ENCODE measurements at regions not wholly inside any gene's neighbourhood (a gene's known extent, or its start where the extent isn't known, plus 50 kb on each side); places are given as distances from the start of the nearest gene placed in this dataset.

- H3K56ac ChIP-seq (ENCODE audit: extremely low read depth, insufficient read depth, low read length), result no peak overlapping the region
- H4K8ac ChIP-seq (ENCODE audit: low read depth in 2 of 2, low read length in 2 of 2), result no peak overlapping the region
- intact Hi-C loops (cut with micrococcal nuclease), result no loop called here
- H4K91ac ChIP-seq (ENCODE audit: insufficient read depth, low read depth, low read length), result no peak overlapping the region
- H3K79me1 ChIP-seq (ENCODE audit: low read depth in 1 of 2, low read length in 2 of 2), result no peaks in the 10 kb centered on the region
- H2BK120ac ChIP-seq (ENCODE audit: low read depth, low read length), result no peak overlapping the region
- ChIA-PET POLR2A (ENCODE audit: unreplicated experiment) (no interaction called here), CTCF (no interaction called here)
- no peak overlapping the region for H2BK5ac ChIP-seq (ENCODE audit: low read depth, low read length, poor library complexity, severe bottlenecking)
- no peak overlapping the region for H2AK5ac ChIP-seq (ENCODE audit: low read depth, low read length)
- no peak overlapping the region for H3K4me3 ChIP-seq (ENCODE audit: insufficient read depth, low read depth, low read length)
- no peaks in the 10 kb centered on the region for H3K27me3 ChIP-seq (ENCODE audit: control insufficient read depth, insufficient read depth, low read length)
- H2BK15ac ChIP-seq (ENCODE audit: low read depth, low read length), result no peak overlapping the region
- no peak overlapping the region for H3K4ac ChIP-seq (ENCODE audit: low read depth, low read length)
- H3K23ac ChIP-seq (ENCODE audit: low read depth, low read length), result no peak overlapping the region
- no peak overlapping the region for H2AK9ac ChIP-seq (replicated peaks; ENCODE audit: low read depth, low read length, poor library complexity)
- no peak overlapping the region for H3K14ac ChIP-seq (replicated peaks; ENCODE audit: low read depth, low read length)
- no peak overlapping the region for H3K4me2 ChIP-seq (ENCODE audit: low read depth, low read length)
- H3K9me1 ChIP-seq (ENCODE audit: insufficient read depth, low read length), result no peaks in the 10 kb centered on the region
- no peak overlapping the region for H3K18ac ChIP-seq (ENCODE audit: low read depth, low read length)
- no peak for ATAC-seq (ENCODE audit: low read depth)
- H3K36me3 ChIP-seq (ENCODE audit: control insufficient read depth, insufficient read depth, low read length), result no peaks in the 10 kb centered on the region
- TF ChIP-seq FOS (IDR thresholded peaks at IDR 0.05; ENCODE audit: low read depth, low read length) (no peak), CHD1 (IDR thresholded peaks at IDR 0.05; ENCODE audit: low read depth, low read length) (no peak), CEBPB (IDR thresholded peaks at IDR 0.05; ENCODE audit: low read depth, low read length) (no peak), RCOR1 (IDR thresholded peaks at IDR 0.05; ENCODE audit: insufficient replicate concordance, low read length) (no peak), POLR2A (IDR thresholded peaks at IDR 0.05; ENCODE audit: low read depth, low read length) (no peak), USF2 (IDR thresholded peaks at IDR 0.05; ENCODE audit: low read depth, low read length) (no peak), NFE2L2 (IDR thresholded peaks at IDR 0.05; ENCODE audit: low read depth, low read length) (no peak), RFX5 (IDR thresholded peaks at IDR 0.05; ENCODE audit: low read depth, low read length) (no peak), RAD21 (IDR thresholded peaks at IDR 0.05; ENCODE audit: low read length) (no peak)
- TF ChIP-seq, protein P1, sequence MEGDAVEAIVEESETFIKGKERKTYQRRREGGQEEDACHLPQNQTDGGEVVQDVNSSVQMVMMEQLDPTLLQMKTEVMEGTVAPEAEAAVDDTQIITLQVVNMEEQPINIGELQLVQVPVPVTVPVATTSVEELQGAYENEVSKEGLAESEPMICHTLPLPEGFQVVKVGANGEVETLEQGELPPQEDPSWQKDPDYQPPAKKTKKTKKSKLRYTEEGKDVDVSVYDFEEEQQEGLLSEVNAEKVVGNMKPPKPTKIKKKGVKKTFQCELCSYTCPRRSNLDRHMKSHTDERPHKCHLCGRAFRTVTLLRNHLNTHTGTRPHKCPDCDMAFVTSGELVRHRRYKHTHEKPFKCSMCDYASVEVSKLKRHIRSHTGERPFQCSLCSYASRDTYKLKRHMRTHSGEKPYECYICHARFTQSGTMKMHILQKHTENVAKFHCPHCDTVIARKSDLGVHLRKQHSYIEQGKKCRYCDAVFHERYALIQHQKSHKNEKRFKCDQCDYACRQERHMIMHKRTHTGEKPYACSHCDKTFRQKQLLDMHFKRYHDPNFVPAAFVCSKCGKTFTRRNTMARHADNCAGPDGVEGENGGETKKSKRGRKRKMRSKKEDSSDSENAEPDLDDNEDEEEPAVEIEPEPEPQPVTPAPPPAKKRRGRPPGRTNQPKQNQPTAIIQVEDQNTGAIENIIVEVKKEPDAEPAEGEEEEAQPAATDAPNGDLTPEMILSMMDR (conservative IDR thresholded peaks at IDR 0.05; ENCODE audit: low read depth, low read length), result no peak
- TF ChIP-seq, protein P2, sequence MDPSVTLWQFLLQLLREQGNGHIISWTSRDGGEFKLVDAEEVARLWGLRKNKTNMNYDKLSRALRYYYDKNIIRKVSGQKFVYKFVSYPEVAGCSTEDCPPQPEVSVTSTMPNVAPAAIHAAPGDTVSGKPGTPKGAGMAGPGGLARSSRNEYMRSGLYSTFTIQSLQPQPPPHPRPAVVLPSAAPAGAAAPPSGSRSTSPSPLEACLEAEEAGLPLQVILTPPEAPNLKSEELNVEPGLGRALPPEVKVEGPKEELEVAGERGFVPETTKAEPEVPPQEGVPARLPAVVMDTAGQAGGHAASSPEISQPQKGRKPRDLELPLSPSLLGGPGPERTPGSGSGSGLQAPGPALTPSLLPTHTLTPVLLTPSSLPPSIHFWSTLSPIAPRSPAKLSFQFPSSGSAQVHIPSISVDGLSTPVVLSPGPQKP (IDR thresholded peaks at IDR 0.05; ENCODE audit: borderline replicate concordance, low read depth, low read length), result no peak
- WGBS, 2 experiments (ENCODE audit: extremely low coverage in 2 of 2, insufficient read length in 1 of 2), result no CpG with 5 or more reads among the region's 3 CpGs
- no peaks in the 10 kb centered on the region for H4K20me1 ChIP-seq (ENCODE audit: insufficient read depth, low read length)
- H3K9me3 ChIP-seq (ENCODE audit: control insufficient read depth, insufficient read depth, low read length), result no peaks in the 10 kb centered on the region
- dilution Hi-C loops (cut with HindIII; ENCODE audit: low sequenced_read_pairs, unreplicated experiment), result no loop called here
- no peak for DNase-seq
- no peaks in the 10 kb centered on the region for H3K4me1 ChIP-seq (ENCODE audit: control insufficient read depth, insufficient read depth, low read length)
- no peak overlapping the region for H2AFZ ChIP-seq (replicated peaks; ENCODE audit: low read length, poor library complexity)
- H4K5ac ChIP-seq (ENCODE audit: low read depth, low read length), result no peak overlapping the region
- in situ Hi-C loops (cut with MboI; ENCODE audit: low sequenced_read_pairs), result no loop called here
- no TSS peak for BruUV-seq (replicated peaks)
- H3K9ac ChIP-seq (ENCODE audit: low read depth, low read length), result no peak overlapping the region
- no peak overlapping the region for H3K27ac ChIP-seq (ENCODE audit: insufficient read depth, low read length)
- H2BK20ac ChIP-seq (ENCODE audit: low read depth, low read length), result no peak overlapping the region
Observed at GRCh38 chr5:51986733-51987132, 603.5 kb downstream of the ISL1 start.

Measured in IMR-90 (cell line).